ENCODE measurements at regions not wholly inside any gene's neighbourhood (a gene's known extent, or its start where the extent isn't known, plus 50 kb on each side); places are given as distances from the start of the nearest gene placed in this dataset.

GRCh38 chr4:14615671-14616070 lies 386.6 kb upstream of the CPEB2 start:
- TF ChIP-seq EP300 (IDR thresholded peaks at IDR 0.05) (no peak), CTCF (IDR thresholded peaks at IDR 0.05) (no peak), POLR2A (IDR thresholded peaks at IDR 0.05) (no peak)
- no peak for DNase-seq (ENCODE audit: low spot score in 2 of 2)
- Histone ChIP-seq H3K4me1 (no peaks in the 10 kb centered on the region), H3K9me3 (no peaks in the 10 kb centered on the region), H3K4me3 (no peak overlapping the region), H3K36me3 (no peaks in the 10 kb centered on the region), H3K27ac (no peak overlapping the region), H3K27me3 (no peaks in the 10 kb centered on the region)
- 77 to 78% methylated on average over 3 of the region's 3 CpGs for WGBS, 2 donors

GRCh38 chr4:14620567-14621141 lies 381.6 kb upstream of the CPEB2 start:
- Histone ChIP-seq H3K27ac (no peak overlapping the region), H3K4me3 (no peak overlapping the region), H3K4me1 (no peaks in the 10 kb centered on the region), H3K27me3 (no peaks in the 10 kb centered on the region), H3K9me3 (peaks cover 0 to 6% (median 0%) of the 10 kb centered on the region in 4 donors), H3K36me3 (no peaks in the 10 kb centered on the region)
- 52 to 74% methylated on average over 1 of the region's 1 CpG for WGBS, 2 donors
- DNase-seq (ENCODE audit: low spot score in 2 of 2): no peak
- TF ChIP-seq POLR2A (IDR thresholded peaks at IDR 0.05): no peak
- no peak for TF ChIP-seq CTCF (IDR thresholded peaks at IDR 0.05)
- no peak for TF ChIP-seq EP300 (IDR thresholded peaks at IDR 0.05)

- no peak overlapping the region for H3K27ac ChIP-seq
- TF ChIP-seq CTCF (IDR thresholded peaks at IDR 0.05) (no peak), EP300 (IDR thresholded peaks at IDR 0.05) (no peak), POLR2A (IDR thresholded peaks at IDR 0.05) (no peak)
- no peaks in the 10 kb centered on the region for H3K27me3 ChIP-seq
- no peaks in the 10 kb centered on the region for H3K36me3 ChIP-seq
- peaks cover 0 to 6% (median 0%) of the 10 kb centered on the region in 4 donors for H3K9me3 ChIP-seq
- no peak overlapping the region for H3K4me3 ChIP-seq
- 66 to 67% methylated on average over 7 of the region's 7 CpGs for WGBS, 2 donors
- DNase-seq (ENCODE audit: low spot score in 2 of 2): no peak
- no peaks in the 10 kb centered on the region for H3K4me1 ChIP-seq
Measured at GRCh38 chr4:14621731-14622463, 380.4 kb upstream of the CPEB2 start.

GRCh38 chr4:14627038-14627437 lies 375.2 kb upstream of the CPEB2 start:
- no peak for DNase-seq (ENCODE audit: low spot score in 2 of 2)
- H3K36me3 ChIP-seq: no peaks in the 10 kb centered on the region
- no peaks in the 10 kb centered on the region for H3K27me3 ChIP-seq
- WGBS, 2 donors: 86 to 89% methylated on average over 5 of the region's 5 CpGs
- no peaks in the 10 kb centered on the region for H3K4me1 ChIP-seq
- H3K27ac ChIP-seq: no peak overlapping the region
- TF ChIP-seq POLR2A (IDR thresholded peaks at IDR 0.05) (no peak), CTCF (IDR thresholded peaks at IDR 0.05) (no peak), EP300 (IDR thresholded peaks at IDR 0.05) (no peak)
- no peak overlapping the region for H3K4me3 ChIP-seq
- H3K9me3 ChIP-seq: peaks cover 0 to 6% (median 0%) of the 10 kb centered on the region in 4 donors

GRCh38 chr4:14631806-14632440 lies 370.4 kb upstream of the CPEB2 start:
- Histone ChIP-seq H3K4me1 (no peaks in the 10 kb centered on the region), H3K4me3 (no peak overlapping the region), H3K27me3 (no peaks in the 10 kb centered on the region), H3K27ac (no peak overlapping the region), H3K9me3 (peaks cover 0 to 7% (median 0%) of the 10 kb centered on the region in 4 donors), H3K36me3 (no peaks in the 10 kb centered on the region)
- TF ChIP-seq POLR2A (IDR thresholded peaks at IDR 0.05) (no peak), CTCF (IDR thresholded peaks at IDR 0.05) (no peak), EP300 (IDR thresholded peaks at IDR 0.05) (no peak)
- no peak for DNase-seq (ENCODE audit: low spot score in 2 of 2)

All from tibial nerve (tissue), 4 donors.